HCT116 (cell line): ENCODE measurements at regions not wholly inside any gene's neighbourhood (a gene's known extent, or its start where the extent isn't known, plus 50 kb on each side); places are given as distances from the start of the nearest gene placed in this dataset.

Source experiments
- ATAC-seq: fragments of 200-7000 bp; cut with Tn5 transposase; 2 replicates; pipeline ENCODE4 v1.9.1; 2020; ENCODE audit warnings: mild to moderate bottlenecking, moderate library complexity
- BruUV-seq: library from RNA; stranded (reverse); fragments of 400-500 nt; replicated peaks from 2 replicates; lab custom pipeline; 2021; lab: Mats Ljungman, UMichigan
- CTCF ChIA-PET: fragments of 300-600 bp; sonication (Branson Sonifier 250); formaldehyde crosslinking; loops from one replicate; lab custom pipeline; 2021; ENCODE audit warnings: antibody characterized with exemption; lab: Charles Lee
- POLR2A ChIA-PET: fragments of 300-600, 350-600 bp; sonication (Branson Sonifier 250); formaldehyde crosslinking; loops from one replicate; lab custom pipeline; 2021; ENCODE audit warnings: antibody characterized with exemption; lab: Charles Lee
- RAD21 ChIA-PET, 2 experiments: fragments of 300-600 bp; sonication (Branson Sonifier 250); formaldehyde crosslinking; loops; one replicate each; lab custom pipeline; 2023; ENCODE audit warnings: low total read pairs in 2 of 2; ENCODE audit not compliant: uncharacterized antibody in 2 of 2, unreplicated experiment in 2 of 2, low non-redundant PET in 1 of 2; lab: Charles Lee
- DNase-seq: peaks from one replicate; pipeline ENCODE4 v3.0.0-alpha.2; 2010; ENCODE audit warnings: low read depth, low spot score
- H2AFZ ChIP-seq: fragments of 200-600 bp; shearing (Covaris generic), sonication (generic); 2 replicates; pipeline ENCODE4 v1.6.1; 2017; ENCODE audit warnings: low read depth, mixed run types, mixed read lengths, antibody characterized with exemption, low read length; ENCODE audit not compliant: poor library complexity, severe bottlenecking
- H3K27ac ChIP-seq: 2 replicates; pipeline ENCODE4 v1.5.1; 2012; ENCODE audit warnings: low read depth, low read length
- H3K27me3 ChIP-seq: fragments of 200-600 bp; sonication (generic); 2 replicates; pipeline ENCODE4 v1.6.1; 2016; ENCODE audit warnings: mixed run types, low read length, mixed read lengths; ENCODE audit not compliant: insufficient read depth
- H3K36me3 ChIP-seq, 2 experiments: fragments of 200-500 bp in 1 of 2; fragments of 200-600 bp in 1 of 2; sonication (Bioruptor generic) in 1 of 2; sonication (generic) in 1 of 2; 2 replicates each; pipeline versions ENCODE4 v1.5.1 to v1.6.1; 2014 to 2016; ENCODE audit warnings: low read length in 2 of 2, inconsistent platforms in 1 of 2, mixed read lengths in 1 of 2, mixed run types in 1 of 2; ENCODE audit not compliant: insufficient read depth in 2 of 2, control insufficient read depth in 1 of 2
- H3K4me1 ChIP-seq, 2 experiments: fragments of 200-600 bp in 1 of 2; sonication (generic) in 1 of 2; 2 replicates each; pipeline versions ENCODE4 v1.5.1 to v1.6.1; 2012 to 2017; ENCODE audit warnings: low read length in 2 of 2, inconsistent platforms in 1 of 2, mild to moderate bottlenecking in 1 of 2, mixed read lengths in 1 of 2, mixed run types in 1 of 2, moderate library complexity in 1 of 2; ENCODE audit not compliant: insufficient read depth in 2 of 2, control insufficient read depth in 1 of 2
- H3K4me2 ChIP-seq: fragments of 200-600 bp; sonication (generic); 2 replicates; pipeline ENCODE4 v1.6.1; 2017; ENCODE audit warnings: mixed run types, low read length, mixed read lengths
- H3K4me3 ChIP-seq, 2 experiments: fragments of 200-600 bp in 1 of 2; sonication (generic) in 1 of 2; replicated peaks in 1 of 2; 2 replicates each; pipeline ENCODE4 v1.5.1; 2011 to 2016; ENCODE audit warnings: low read length in 2 of 2, control low read depth in 1 of 2, low read depth in 1 of 2, mild to moderate bottlenecking in 1 of 2, mixed read lengths in 1 of 2, mixed run types in 1 of 2
- H3K79me2 ChIP-seq: fragments of 200-600 bp; sonication (generic); 2 replicates; pipeline ENCODE4 v1.6.1; 2017; ENCODE audit warnings: mild to moderate bottlenecking, mixed run types, low read length, moderate library complexity, mixed read lengths; ENCODE audit not compliant: insufficient read depth
- H3K9ac ChIP-seq: fragments of 200-600 bp; sonication (generic); 2 replicates; pipeline ENCODE4 v1.6.1; 2016; ENCODE audit warnings: low read length, mixed read lengths
- H3K9me2 ChIP-seq: fragments of 200-600 bp; sonication (generic), shearing (Covaris generic); 2 replicates; pipeline ENCODE4 v1.6.1; 2017; ENCODE audit warnings: mixed run types, mild to moderate bottlenecking, moderate library complexity; ENCODE audit not compliant: insufficient read depth
- H3K9me3 ChIP-seq, 2 experiments: fragments of 200-500 bp in 1 of 2; fragments of 200-600 bp in 1 of 2; sonication (Bioruptor generic) in 1 of 2; sonication (generic) in 1 of 2; 2 replicates each; pipeline ENCODE4 v1.6.1; 2014 to 2017; ENCODE audit warnings: low read length in 2 of 2, mixed read lengths in 2 of 2, inconsistent platforms in 1 of 2, low read depth in 1 of 2, mild to moderate bottlenecking in 1 of 2, mixed run types in 1 of 2, moderate library complexity in 1 of 2; ENCODE audit not compliant: control insufficient read depth in 1 of 2, insufficient read depth in 1 of 2
- H4K20me1 ChIP-seq: fragments of 200-600 bp; sonication (generic), shearing (Covaris generic); 2 replicates; pipeline ENCODE4 v1.6.1; 2017; ENCODE audit warnings: mixed run types, mild to moderate bottlenecking, moderate library complexity; ENCODE audit not compliant: insufficient read depth
- CBX3 ChIP-seq: IDR thresholded peaks from 2 replicates; pipeline ENCODE4 v1.6.1; 2012; ENCODE audit warnings: low read depth
- EGR1 ChIP-seq: IDR thresholded peaks from 2 replicates; pipeline ENCODE4 v1.6.1; 2012; ENCODE audit warnings: low read depth
- ELF1 ChIP-seq: IDR thresholded peaks from 2 replicates; pipeline ENCODE4 v1.6.1; 2012; ENCODE audit warnings: low read depth, borderline replicate concordance
- EZH2 ChIP-seq: fragments of 200-600 bp; sonication (generic); IDR thresholded peaks from 2 replicates; pipeline ENCODE4 v1.6.1; 2017; ENCODE audit warnings: antibody characterized with exemption, mixed run types
- EZH2phosphoT487 ChIP-seq: fragments of 200-600 bp; IDR thresholded peaks from 2 replicates; pipeline ENCODE4 v1.6.1; 2018; ENCODE audit warnings: antibody characterized with exemption, borderline replicate concordance
- JUND ChIP-seq: IDR thresholded peaks from 2 replicates; pipeline ENCODE4 v1.6.1; 2012
- POLR2A ChIP-seq: IDR thresholded peaks from 2 replicates; pipeline ENCODE4 v1.7.0; 2011; ENCODE audit warnings: borderline replicate concordance; ENCODE audit not compliant: insufficient read depth, insufficient read length; ENCODE audit errors: extremely low read depth
- POLR2AphosphoS5 ChIP-seq: IDR thresholded peaks from 2 replicates; pipeline ENCODE4 v1.6.1; 2011; ENCODE audit warnings: mild to moderate bottlenecking, low read depth, low read length, moderate library complexity
- SIN3A ChIP-seq: IDR thresholded peaks from 2 replicates; pipeline ENCODE4 v1.6.1; 2012; ENCODE audit warnings: low read depth
- SP1 ChIP-seq: IDR thresholded peaks from 2 replicates; pipeline ENCODE4 v1.6.1; 2012; ENCODE audit warnings: low read depth
- SRF ChIP-seq: IDR thresholded peaks from 2 replicates; pipeline ENCODE4 v1.6.1; 2012; ENCODE audit warnings: low read depth
- YY1 ChIP-seq: IDR thresholded peaks from 2 replicates; pipeline ENCODE4 v1.6.1; 2011; ENCODE audit warnings: low read length, low read depth, moderate library complexity, mild to moderate bottlenecking; ENCODE audit not compliant: insufficient replicate concordance; ENCODE audit errors: extremely low read depth
- ZBTB33 ChIP-seq: IDR thresholded peaks from 2 replicates; pipeline ENCODE4 v1.6.1; 2011; ENCODE audit warnings: mild to moderate bottlenecking, low read length, moderate library complexity; ENCODE audit not compliant: insufficient replicate concordance; ENCODE audit errors: extremely low read depth
- ZFX ChIP-seq: fragments of 450-650 bp; IDR thresholded peaks from 2 replicates; pipeline ENCODE4 v1.6.1; 2017
- intact Hi-C: fragments of 100-400 bp; cut with micrococcal nuclease; formaldehyde crosslinking; loops from 2 replicates; pipeline ENCODE4 v1.10.0; 2022

DNA sequence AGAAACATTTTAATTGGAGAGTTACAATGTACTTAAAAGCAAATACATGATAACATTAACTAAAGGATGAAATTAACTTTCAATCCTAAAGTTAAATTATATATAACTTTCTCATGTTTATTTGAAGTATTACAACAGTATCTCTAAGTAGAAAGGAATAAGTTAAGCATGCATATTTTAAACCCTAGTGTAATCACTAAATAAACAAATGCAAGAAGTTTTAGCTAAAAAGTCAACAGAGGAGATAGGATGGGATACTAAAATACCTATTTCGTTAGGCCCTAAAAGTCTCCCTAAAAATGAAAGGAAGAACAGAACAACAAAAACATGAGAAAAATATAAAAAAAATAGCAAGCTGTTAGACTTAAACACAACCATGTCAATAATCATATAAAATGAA lies 361.3 kb upstream of the THBS1 start:
- POLR2A ChIA-PET, result no interaction called here
- no peaks in the 10 kb centered on the region for H3K9me2 ChIP-seq
- ATAC-seq (no peak), DNase-seq (no peak)
- no peak overlapping the region for H3K4me3 ChIP-seq
- no peak overlapping the region for H3K9ac ChIP-seq
- H3K27ac ChIP-seq, result no peak overlapping the region
- TF ChIP-seq EZH2phosphoT487 (no peak), EZH2 (no peak), POLR2A (no peak), POLR2AphosphoS5 (no peak), SIN3A (no peak), ZFX (no peak), SP1 (no peak), SRF (no peak), ELF1 (no peak), EGR1 (no peak), CBX3 (no peak), JUND (no peak), ZBTB33 (no peak), YY1 (no peak)
- H3K27me3 ChIP-seq, result no peaks in the 10 kb centered on the region
- RAD21 ChIA-PET, result no interaction called here
- intact Hi-C loops, result no loop called here
- CTCF ChIA-PET, result no interaction called here
- H3K79me2 ChIP-seq, result no peaks in the 10 kb centered on the region
- no peaks in the 10 kb centered on the region for H3K4me1 ChIP-seq
- H3K36me3 ChIP-seq, result no peaks in the 10 kb centered on the region
- H4K20me1 ChIP-seq, result no peaks in the 10 kb centered on the region
- H3K4me2 ChIP-seq, result no peak overlapping the region
- no peak overlapping the region for H2AFZ ChIP-seq
- no peaks in the 10 kb centered on the region for H3K9me3 ChIP-seq
- no TSS peak for BruUV-seq
